K562 (cell line): ENCODE measurements at regions not wholly inside any gene's neighbourhood (a gene's known extent, or its start where the extent isn't known, plus 50 kb on each side); places are given as distances from the start of the nearest gene placed in this dataset.

ENCODE experiments used
- ATAC-seq: fragments of 200-7000 bp; cut with Tn5 transposase; 3 replicates; pipeline ENCODE4 v1.9.1; 2020; ENCODE audit warnings: moderate library complexity
- BruUV-seq: library from RNA; stranded (reverse); fragments of 400-500 nt; replicated peaks from 2 replicates; lab custom pipeline; 2021; lab: Mats Ljungman, UMichigan
- CTCF ChIA-PET: fragments of 300-600 bp; formaldehyde crosslinking; extraction: SDS; loops from one replicate; lab custom pipeline; 2021; ENCODE audit warnings: low intra/inter-chr PET ratio; lab: Yijun Ruan, JAX
- POLR2A ChIA-PET: fragments of 300-600, 350-650 bp; sonication (Branson Sonifier 250); formaldehyde crosslinking; extraction: SDS; loops from one replicate; lab custom pipeline; 2021; ENCODE audit warnings: antibody characterized with exemption, inconsistent platforms; lab: Yijun Ruan, JAX
- DNase-seq, 4 experiments: peaks; one replicate each; pipeline versions ENCODE4 v3.0.0 to v3.0.0-alpha.2; 2011 to 2018; ENCODE audit warnings: low spot score in 3 of 4, mixed read lengths in 3 of 4; ENCODE audit errors: extremely low read depth in 1 of 4
- FAIRE-seq: peaks from 2 replicates; lab custom pipeline; 2011; peaks lifted over from hg19 to GRCh38; lab: Jason Lieb, UNC
- H2AFZ ChIP-seq: 2 replicates; pipeline ENCODE4 v1.6.0; 2011; ENCODE audit warnings: low read depth, low read length, control low read depth, inconsistent platforms
- H3K27ac ChIP-seq: fragments of 200-600 bp; 3 replicates; pipeline ENCODE4 v1.8.0; 2011; ENCODE audit warnings: low read depth, mild to moderate bottlenecking, control low read depth, inconsistent platforms, low read length, moderate library complexity, mixed read lengths; ENCODE audit errors: extremely low read depth
- H3K27me3 ChIP-seq, 2 experiments: fragments of 300-600 bp in 1 of 2; 2 replicates in 1 of 2; 3 replicates in 1 of 2; pipeline versions ENCODE4 v1.6.0 to v1.8.0; 2011; ENCODE audit warnings: inconsistent platforms in 2 of 2, low read length in 2 of 2, mild to moderate bottlenecking in 1 of 2, mixed read lengths in 1 of 2, moderate library complexity in 1 of 2; ENCODE audit not compliant: control insufficient read depth in 2 of 2, insufficient read depth in 2 of 2
- H3K36me3 ChIP-seq: fragments of 300-600 bp; 3 replicates; pipeline ENCODE4 v1.8.0; 2011; ENCODE audit warnings: mild to moderate bottlenecking, low read length, inconsistent platforms; ENCODE audit not compliant: control insufficient read depth, insufficient read depth
- H3K4me1 ChIP-seq, 2 experiments: fragments of 200-600 bp in 1 of 2; replicated peaks in 1 of 2; 2 replicates in 1 of 2; 3 replicates in 1 of 2; pipeline versions ENCODE4 v1.5.1 to v1.8.0; 2011; ENCODE audit warnings: inconsistent platforms in 2 of 2, low read length in 2 of 2, mild to moderate bottlenecking in 1 of 2, mixed read lengths in 1 of 2, moderate library complexity in 1 of 2; ENCODE audit not compliant: control insufficient read depth in 2 of 2, insufficient read depth in 2 of 2
- H3K4me2 ChIP-seq: 2 replicates; pipeline ENCODE4 v1.6.1; 2011; ENCODE audit warnings: low read length, control low read depth, inconsistent platforms, mixed read lengths; ENCODE audit not compliant: insufficient read depth
- H3K4me3 ChIP-seq: fragments of 200-600 bp; sonication (generic), shearing (Covaris generic); 2 replicates; pipeline ENCODE4 v1.5.1; 2016; ENCODE audit warnings: control low read depth, inconsistent platforms
- H3K79me2 ChIP-seq: fragments of 200-600 bp; 3 replicates; pipeline ENCODE4 v1.8.0; 2011; ENCODE audit warnings: low read length, inconsistent platforms; ENCODE audit not compliant: control insufficient read depth, insufficient read depth
- H3K9ac ChIP-seq, 2 experiments: 2 replicates each; pipeline versions ENCODE4 v1.6.0 to v1.6.1; 2011; ENCODE audit warnings: low read depth in 2 of 2, low read length in 2 of 2, control low read depth in 1 of 2, inconsistent platforms in 1 of 2, mild to moderate bottlenecking in 1 of 2, mixed read lengths in 1 of 2; ENCODE audit not compliant: insufficient read depth in 1 of 2
- H3K9me1 ChIP-seq: one replicate; pipeline ENCODE4 v1.6.0; 2011; ENCODE audit warnings: inconsistent platforms, mild to moderate bottlenecking, low read length, moderate library complexity; ENCODE audit not compliant: control insufficient read depth, insufficient read depth
- H3K9me3 ChIP-seq: replicated peaks from 2 replicates; pipeline ENCODE4 v1.5.1; 2011; ENCODE audit warnings: low read depth, low read length, inconsistent platforms; ENCODE audit not compliant: control insufficient read depth, insufficient read depth
- H4K20me1 ChIP-seq: replicated peaks from 2 replicates; pipeline ENCODE4 v1.6.1; 2011; ENCODE audit warnings: low read length, inconsistent platforms, mixed read lengths; ENCODE audit not compliant: control insufficient read depth, insufficient read depth
- BMI1 ChIP-seq: fragments of 150-350 bp; IDR thresholded peaks from 2 replicates; pipeline ENCODE4 v1.6.1; 2014; ENCODE audit warnings: low read length
- HLTF ChIP-seq: fragments of 450-650 bp; IDR thresholded peaks from 2 replicates; pipeline ENCODE4 v1.6.1; 2016
- HNRNPUL1 ChIP-seq: fragments of 200-400 bp; formaldehyde crosslinking; IDR thresholded peaks from 2 replicates; pipeline ENCODE4 v1.6.1; 2017; ENCODE audit warnings: low read length
- JUN ChIP-seq, 2 experiments: sonication (generic) in 1 of 2; formaldehyde crosslinking in 1 of 2; IDR thresholded peaks; 2 replicates each; pipeline versions ENCODE4 v1.6.1 to v1.8.0; 2012 to 2022; ENCODE audit warnings: borderline replicate concordance in 2 of 2, mild to moderate bottlenecking in 2 of 2, improper control_type of control experiment in 1 of 2, low read depth in 1 of 2, low read length in 1 of 2, missing genetic modification reagents in 1 of 2
- MCM5 ChIP-seq: fragments of 450-650 bp; IDR thresholded peaks from 2 replicates; pipeline ENCODE4 v1.6.1; 2016; ENCODE audit warnings: low read depth
- NBN ChIP-seq: fragments of 450-650 bp; IDR thresholded peaks from 2 replicates; pipeline ENCODE4 v1.6.1; 2016; ENCODE audit warnings: low read depth, mild to moderate bottlenecking
- PHB2 ChIP-seq: fragments of 450-650 bp; IDR thresholded peaks from 2 replicates; pipeline ENCODE4 v1.6.1; 2017; ENCODE audit warnings: low read depth
- PREB ChIP-seq: sonication (generic); formaldehyde crosslinking; IDR thresholded peaks from 2 replicates; pipeline ENCODE4 v1.8.1; 2023; ENCODE audit warnings: mild to moderate bottlenecking, missing genetic modification reagents
- YY1 ChIP-seq, 3 experiments: IDR thresholded peaks; 2 replicates each; pipeline ENCODE4 v1.6.1; 2011; ENCODE audit warnings: low read length in 2 of 3, mild to moderate bottlenecking in 2 of 3, moderate library complexity in 2 of 3, borderline replicate concordance in 1 of 3, control low read depth in 1 of 3, low read depth in 1 of 3; ENCODE audit not compliant: insufficient read depth in 3 of 3, insufficient replicate concordance in 2 of 3, control insufficient read depth in 1 of 3, insufficient read length in 1 of 3; ENCODE audit errors: extremely low read depth in 1 of 3
- ZNF133 ChIP-seq: fragments of 250-450 bp; sonication (Bioruptor Pico); IDR thresholded peaks from 2 replicates; pipeline ENCODE4 v1.4.0; 2020; ENCODE audit warnings: mild to moderate bottlenecking
- ZNF586 ChIP-seq: fragments of 450-650 bp; formaldehyde crosslinking; conservative IDR thresholded peaks from 2 replicates; pipeline ENCODE4 v1.4.0; 2020; ENCODE audit warnings: mild to moderate bottlenecking, moderate library complexity
- ZNF740 ChIP-seq, 3 experiments: fragments of 200-800 bp in 1 of 3; sonication (Bioruptor generic) in 1 of 3; sonication (generic) in 1 of 3; formaldehyde crosslinking in 1 of 3; IDR thresholded peaks; 2 replicates each; pipeline versions ENCODE4 v1.6.1 to v1.8.0; 2016 to 2022; ENCODE audit warnings: mild to moderate bottlenecking in 2 of 3, missing compliant biosample characterization in 2 of 3, missing genetic modification characterization in 2 of 3, missing genetic modification reagents in 1 of 3
- WGBS: fragments of 100-300 bp; shearing (Covaris generic); methylation state at CpG from one replicate; pipeline ENCODE4 v1.1.6; 2016; ENCODE audit warnings: low coverage, mixed read lengths; ENCODE audit not compliant: insufficient coverage; ENCODE audit errors: missing lambda C conversion rate; 5-methylcytosine and 5-hydroxymethylcytosine counted together
- in situ Hi-C: fragments of 300-500 bp; cut with MboI; formaldehyde crosslinking; loops from 4 replicates; pipeline ENCODE4 v1.15.0; 2018; ENCODE audit warnings: inconsistent platforms, mixed read lengths
- intact Hi-C: fragments of 100-400 bp; cut with micrococcal nuclease; formaldehyde crosslinking; loops from 2 replicates; pipeline ENCODE4 v1.14.2; 2022

- TF ChIP-seq YY1 (IDR thresholded peaks at IDR 0.05; ENCODE audit: borderline replicate concordance in 1 of 3, control insufficient read depth in 1 of 3, extremely low read depth in 1 of 3, insufficient read depth in 3 of 3, insufficient read length in 1 of 3, insufficient replicate concordance in 2 of 3, low read depth in 1 of 3, low read length in 2 of 3): no peak
- no peak for TF ChIP-seq ZNF586 (CRISPR knock-in tag)
- no peak for TF ChIP-seq PREB (CRISPR knock-in tag)
- TF ChIP-seq PHB2: no peak
These were observed 92.8 kb upstream of the OTOS start (continued) for GRCh38 chr2:240232961-240233884.

GRCh38 chr2:240233885-240234502 lies 93.5 kb upstream of the OTOS start:
- 22% methylated on average over 8 of the region's 15 CpGs for WGBS
- POLR2A ChIA-PET: interaction anchor here (1.0 kb wide), 1 partner anchor 13 kb away, joined by 3 read pairs; no protein-coding TSS in a partner anchor
- Histone ChIP-seq H3K4me3 (no peak overlapping the region), H3K27ac (no peak overlapping the region), H3K4me1 (peaks cover 0 to 25% of the 10 kb centered on the region in 2 experiments; a peak in 3 of 5 replicates), H3K79me2 (no peaks in the 10 kb centered on the region), H4K20me1 (no peaks in the 10 kb centered on the region), H3K4me2 (peak overlapping the region; percentile 55), H3K36me3 (no peaks in the 10 kb centered on the region), H2AFZ (no peak overlapping the region), H3K9me3 (no peaks in the 10 kb centered on the region; the same call in 1 of the 2 replicates), H3K9ac (no peak overlapping the region), H3K27me3 (peaks cover 0 to 14% of the 10 kb centered on the region in 2 experiments; a peak in 2 of 5 replicates), H3K9me1 (no peaks in the 10 kb centered on the region)
- ATAC-seq: no peak
- DNase-seq: no peak
- in situ Hi-C loops: loop anchor here (5.0 kb wide), 1 partner anchor 203 kb away; the partner anchor contains the start of gene GPC1
- no peak for FAIRE-seq
- CTCF ChIA-PET: interaction anchor here (0.9 to 2.4 kb wide), 2 partner anchors 201 to 204 kb away, joined by 4 to 24 read pairs; partner anchors contain the start of gene GPC1
- BruUV-seq: no TSS peak
- intact Hi-C loops: loop anchor here (1.0 kb wide), 1 partner anchor 204 kb away; no protein-coding TSS in a partner anchor
- TF ChIP-seq JUN (IDR thresholded peaks at IDR 0.05; ENCODE audit: borderline replicate concordance, low read depth, low read length): no peak
- no peak for TF ChIP-seq JUN (CRISPR knock-in tag; IDR thresholded peaks at IDR 0.05; ENCODE audit: borderline replicate concordance)
- TF ChIP-seq ZNF740 (CRISPR knock-in tag; IDR thresholded peaks at IDR 0.05): no peak
- no peak for TF ChIP-seq ZNF740 (tag; IDR thresholded peaks at IDR 0.05)
- TF ChIP-seq HLTF: no peak
- TF ChIP-seq NBN: no peak
- no peak for TF ChIP-seq MCM5
- no peak for TF ChIP-seq HNRNPUL1
- TF ChIP-seq BMI1: no peak
- no peak for TF ChIP-seq ZNF133 (CRISPR knock-in tag)
